HepG2 (cell line): ENCODE measurements at regions not wholly inside any gene's neighbourhood (a gene's known extent, or its start where the extent isn't known, plus 50 kb on each side); places are given as distances from the start of the nearest gene placed in this dataset.

Experiments used
- ATAC-seq: fragments of 200-7000 bp; cut with Tn5 transposase; 3 replicates; pipeline ENCODE4 v1.9.1; 2020; ENCODE audit warnings: mild to moderate bottlenecking, moderate library complexity
- BruUV-seq: library from RNA; stranded (reverse); fragments of 400-500 nt; replicated peaks from 2 replicates; lab custom pipeline; 2021; lab: Mats Ljungman, UMichigan
- CTCF ChIA-PET: fragments of 300-600 bp; formaldehyde crosslinking; extraction: SDS; loops from one replicate; lab custom pipeline; 2021; ENCODE audit warnings: low total read pairs, inconsistent platforms, low intra/inter-chr PET ratio; lab: Yijun Ruan, JAX
- POLR2A ChIA-PET: fragments of 350-600 bp; sonication (Branson Sonifier 250); formaldehyde crosslinking; loops from one replicate; lab custom pipeline; 2020; ENCODE audit warnings: antibody characterized with exemption, inconsistent platforms; lab: Yijun Ruan, JAX
- DNase-seq: peaks from one replicate; pipeline ENCODE4 v3.0.0-alpha.2; 2015; ENCODE audit warnings: low spot score
- FAIRE-seq: peaks from 3 replicates; lab custom pipeline; 2011; peaks lifted over from hg19 to GRCh38; lab: Jason Lieb, UNC
- H2AFZ ChIP-seq: one replicate; pipeline ENCODE4 v1.6.1; 2011; ENCODE audit warnings: low read length, inconsistent platforms
- H3K27ac ChIP-seq: fragments of 300-600 bp; 3 replicates; pipeline ENCODE4 v1.8.0; 2011; ENCODE audit warnings: mixed run types, mild to moderate bottlenecking, mixed read lengths, low read length, inconsistent platforms; ENCODE audit not compliant: insufficient read depth; ENCODE audit errors: extremely low read length
- H3K27me3 ChIP-seq, 2 experiments: fragments of 200-600 bp in 1 of 2; 2 replicates in 1 of 2; 3 replicates in 1 of 2; pipeline versions ENCODE4 v1.6.0 to v1.8.0; 2011; ENCODE audit warnings: low read length in 2 of 2, mild to moderate bottlenecking in 2 of 2, moderate library complexity in 2 of 2, inconsistent platforms in 1 of 2; ENCODE audit not compliant: insufficient read depth in 2 of 2, control insufficient read depth in 1 of 2
- H3K36me3 ChIP-seq, 2 experiments: fragments of 200-600 bp in 1 of 2; replicated peaks in 1 of 2; 2 replicates in 1 of 2; 3 replicates in 1 of 2; pipeline versions ENCODE4 v1.5.1 to v1.8.0; 2011; ENCODE audit warnings: low read length in 2 of 2, inconsistent platforms in 1 of 2; ENCODE audit not compliant: insufficient read depth in 2 of 2, control insufficient read depth in 1 of 2
- H3K4me1 ChIP-seq: 2 replicates; pipeline ENCODE4 v1.5.1; 2012; ENCODE audit warnings: low read length, inconsistent platforms; ENCODE audit not compliant: insufficient read depth
- H3K4me2 ChIP-seq: 2 replicates; pipeline ENCODE4 v1.6.0; 2011; ENCODE audit warnings: low read depth, low read length, inconsistent platforms
- H3K4me3 ChIP-seq, 3 experiments: fragments of 200-600 bp in 1 of 3; sonication (generic), shearing (Covaris generic) in 1 of 3; replicated peaks in 1 of 3; 2 replicates each; pipeline ENCODE4 v1.5.1; 2011 to 2016; ENCODE audit warnings: low read length in 3 of 3, inconsistent platforms in 2 of 3, low read depth in 2 of 3, mild to moderate bottlenecking in 2 of 3, control low read depth in 1 of 3, mixed read lengths in 1 of 3; ENCODE audit not compliant: insufficient read depth in 1 of 3
- H3K79me2 ChIP-seq: one replicate; pipeline ENCODE4 v1.6.1; 2011; ENCODE audit warnings: low read length, inconsistent platforms; ENCODE audit not compliant: insufficient read depth
- H3K9ac ChIP-seq: 2 replicates; pipeline ENCODE4 v1.6.0; 2011; ENCODE audit warnings: mild to moderate bottlenecking, low read depth, low read length, inconsistent platforms; ENCODE audit not compliant: insufficient read depth
- H3K9me3 ChIP-seq: 2 replicates; pipeline ENCODE4 v1.5.1; 2012; ENCODE audit warnings: mild to moderate bottlenecking, low read length
- H4K20me1 ChIP-seq: 2 replicates; pipeline ENCODE4 v1.6.0; 2011; ENCODE audit warnings: inconsistent platforms, mild to moderate bottlenecking, low read length, moderate library complexity; ENCODE audit not compliant: insufficient read depth
- MAFK ChIP-seq, 2 experiments: IDR thresholded peaks in 1 of 2; conservative IDR thresholded peaks in 1 of 2; 2 replicates each; pipeline ENCODE4 v1.6.1; 2011; ENCODE audit warnings: improper control_type of control experiment in 2 of 2, low read length in 2 of 2
- RAD51 ChIP-seq: fragments of 450-650 bp; IDR thresholded peaks from 2 replicates; pipeline ENCODE4 v1.6.1; 2016; ENCODE audit warnings: borderline replicate concordance
- SIX4 ChIP-seq: sonication (generic); formaldehyde crosslinking; IDR thresholded peaks from 2 replicates; pipeline ENCODE4 v1.4.0; 2020; ENCODE audit warnings: missing genetic modification reagents
- THAP8 ChIP-seq: sonication (generic); formaldehyde crosslinking; IDR thresholded peaks from 2 replicates; pipeline ENCODE4 v1.5.1; 2020; ENCODE audit warnings: missing genetic modification reagents, mild to moderate bottlenecking, borderline replicate concordance
- TMF1 ChIP-seq: sonication (generic); formaldehyde crosslinking; IDR thresholded peaks from 2 replicates; pipeline ENCODE4 v1.8.1; 2022; ENCODE audit warnings: low read depth, missing genetic modification reagents
- U2AF2 ChIP-seq: fragments of 200-400 bp; formaldehyde crosslinking; IDR thresholded peaks from 2 replicates; pipeline ENCODE4 v1.6.1; 2017; ENCODE audit warnings: low read depth, mild to moderate bottlenecking, low read length
- ZNF431 ChIP-seq: sonication (generic); formaldehyde crosslinking; IDR thresholded peaks from 2 replicates; pipeline ENCODE4 v1.9.0; 2022; ENCODE audit warnings: missing genetic modification reagents, low read depth, mild to moderate bottlenecking, borderline replicate concordance
- ZNF639 ChIP-seq: conservative IDR thresholded peaks from 2 replicates; pipeline ENCODE4 v1.6.1; 2018; ENCODE audit warnings: missing genetic modification reagents
- WGBS: methylation state at CpG from one replicate; pipeline ENCODE4 v1.1.6; 2017; ENCODE audit warnings: low lambda C conversion rate; 5-methylcytosine and 5-hydroxymethylcytosine counted together
- in situ Hi-C: cut with HindIII; loops from 2 replicates; pipeline ENCODE4 v1.10.0; 2017; ENCODE audit warnings: low pct_unique_long_range_greater_than_20kb; ENCODE audit not compliant: extremely low pct_ligation_motif_present
- intact Hi-C: fragments of 100-400 bp; cut with micrococcal nuclease; formaldehyde crosslinking; loops from one replicate; pipeline ENCODE4 v1.10.0; 2022; ENCODE audit not compliant: unreplicated experiment

- Histone ChIP-seq H3K27me3 (no peaks in the 10 kb centered on the region), H3K4me2 (no peak overlapping the region), H3K36me3 (no peaks in the 10 kb centered on the region), H4K20me1 (no peaks in the 10 kb centered on the region), H3K9ac (no peak overlapping the region), H3K79me2 (no peaks in the 10 kb centered on the region), H3K9me3 (no peaks in the 10 kb centered on the region), H3K4me1 (no peaks in the 10 kb centered on the region), H2AFZ (no peak overlapping the region), H3K4me3 (no peak overlapping the region), H3K27ac (no peak overlapping the region)
- POLR2A ChIA-PET: no interaction called here
- 9% methylated on average over 6 of the region's 6 CpGs for WGBS
- TF ChIP-seq SIX4 (CRISPR knock-in tag) (no peak), ZNF431 (no peak), THAP8 (CRISPR knock-in tag) (no peak), MAFK (conservative IDR thresholded peaks at IDR 0.05 in 1 of 2, IDR thresholded peaks at IDR 0.05 in 1 of 2; ENCODE audit: low read length in 2 of 2) (no peak), ZNF639 (CRISPR knock-in tag) (no peak), RAD51 (no peak), TMF1 (CRISPR knock-in tag) (no peak), U2AF2 (no peak)
- in situ Hi-C loops: no loop called here
- CTCF ChIA-PET: no interaction called here
- no peak for DNase-seq
- no peak for FAIRE-seq
- intact Hi-C loops: no loop called here
- BruUV-seq: no TSS peak
- no peak for ATAC-seq
Measured at GRCh38 chr7:46386428-46387399, 465.6 kb upstream of the IGFBP3 start.
